ENCODE measurements at regions not wholly inside any gene's neighbourhood (a gene's known extent, or its start where the extent isn't known, plus 50 kb on each side); places are given as distances from the start of the nearest gene placed in this dataset.

DNA sequence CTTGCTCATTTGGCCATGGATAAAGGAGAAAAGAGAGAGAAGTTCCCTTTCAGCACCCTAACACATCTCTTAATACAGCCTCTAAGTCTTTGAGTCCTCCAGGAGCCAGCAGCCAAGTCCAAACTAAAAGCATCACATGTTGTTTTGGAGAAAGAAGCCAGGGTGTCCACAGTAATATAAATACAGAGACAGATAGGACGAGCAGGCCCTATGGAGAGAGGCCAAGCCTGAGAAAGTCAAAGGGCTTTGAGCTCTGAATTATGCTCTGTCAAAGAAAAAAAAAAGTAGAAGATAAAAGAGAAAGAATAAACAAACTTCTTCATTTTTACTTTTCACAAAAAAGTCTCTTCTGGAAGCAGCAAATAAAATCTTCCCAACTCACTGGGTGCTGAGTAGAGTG, 92.4 kb upstream of the THBS1 start:
- Histone ChIP-seq H3K4me2 (ENCODE audit: low read depth, low read length) (no peak overlapping the region), H2AFZ (ENCODE audit: low read length) (no peak overlapping the region), H3K27me3 (replicated peaks; ENCODE audit: insufficient read depth, low read length) (no peaks in the 10 kb centered on the region), H3F3A (ENCODE audit: insufficient read depth, low read length) (no peaks in the 10 kb centered on the region), H3K4me3 (ENCODE audit: low read length) (no peak overlapping the region), H3K4me1 (ENCODE audit: low read length) (no peaks in the 10 kb centered on the region), H3K9ac (ENCODE audit: low read length) (no peak overlapping the region), H3K36me3 (replicated peaks; ENCODE audit: insufficient read depth, low read length) (no peaks in the 10 kb centered on the region), H4K20me1 (ENCODE audit: insufficient read depth, low read length) (no peaks in the 10 kb centered on the region), H3K79me2 (ENCODE audit: low read length) (no peaks in the 10 kb centered on the region), H3K9me3 (replicated peaks; ENCODE audit: insufficient read depth, low read length) (no peaks in the 10 kb centered on the region), H3K27ac (ENCODE audit: low read length) (no peak overlapping the region), H3K9me2 (replicated peaks; ENCODE audit: insufficient read depth, low read length) (no peaks in the 10 kb centered on the region)
- no peak for DNase-seq
- TF ChIP-seq EZH2 (optimal IDR thresholded peaks at IDR 0.05; ENCODE audit: low read depth, low read length) (no peak), EZH2phosphoT487 (IDR thresholded peaks at IDR 0.05; ENCODE audit: low read length) (no peak)
- TF ChIP-seq, protein P1, sequence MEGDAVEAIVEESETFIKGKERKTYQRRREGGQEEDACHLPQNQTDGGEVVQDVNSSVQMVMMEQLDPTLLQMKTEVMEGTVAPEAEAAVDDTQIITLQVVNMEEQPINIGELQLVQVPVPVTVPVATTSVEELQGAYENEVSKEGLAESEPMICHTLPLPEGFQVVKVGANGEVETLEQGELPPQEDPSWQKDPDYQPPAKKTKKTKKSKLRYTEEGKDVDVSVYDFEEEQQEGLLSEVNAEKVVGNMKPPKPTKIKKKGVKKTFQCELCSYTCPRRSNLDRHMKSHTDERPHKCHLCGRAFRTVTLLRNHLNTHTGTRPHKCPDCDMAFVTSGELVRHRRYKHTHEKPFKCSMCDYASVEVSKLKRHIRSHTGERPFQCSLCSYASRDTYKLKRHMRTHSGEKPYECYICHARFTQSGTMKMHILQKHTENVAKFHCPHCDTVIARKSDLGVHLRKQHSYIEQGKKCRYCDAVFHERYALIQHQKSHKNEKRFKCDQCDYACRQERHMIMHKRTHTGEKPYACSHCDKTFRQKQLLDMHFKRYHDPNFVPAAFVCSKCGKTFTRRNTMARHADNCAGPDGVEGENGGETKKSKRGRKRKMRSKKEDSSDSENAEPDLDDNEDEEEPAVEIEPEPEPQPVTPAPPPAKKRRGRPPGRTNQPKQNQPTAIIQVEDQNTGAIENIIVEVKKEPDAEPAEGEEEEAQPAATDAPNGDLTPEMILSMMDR (IDR thresholded peaks at IDR 0.05; ENCODE audit: low read length), result no peak

DNA sequence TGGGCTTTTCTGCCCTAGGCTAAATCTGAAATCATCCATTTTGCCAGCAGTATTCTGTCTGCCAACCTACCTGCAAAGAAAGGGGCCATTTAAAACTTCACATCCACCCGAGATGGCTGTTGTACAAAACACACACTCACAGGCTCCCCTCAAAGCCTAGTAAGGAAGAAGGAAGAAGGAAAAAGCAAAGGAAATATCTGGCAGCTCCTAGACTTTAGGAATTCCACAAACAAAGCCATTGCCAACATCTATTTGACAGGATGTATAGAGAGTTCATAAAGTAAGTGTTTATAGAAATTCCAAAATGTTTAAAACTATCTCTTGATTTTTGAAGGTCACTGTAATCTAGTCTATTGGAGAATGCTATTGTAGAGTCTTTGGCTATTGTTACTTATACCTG, 91.9 kb upstream of the THBS1 start:
- no peaks in the 10 kb centered on the region for H3K27me3 ChIP-seq (replicated peaks; ENCODE audit: insufficient read depth, low read length)
- no peaks in the 10 kb centered on the region for H3K79me2 ChIP-seq (ENCODE audit: low read length)
- no peak overlapping the region for H3K4me3 ChIP-seq (ENCODE audit: low read length)
- no peak overlapping the region for H3K27ac ChIP-seq (ENCODE audit: low read length)
- no peak overlapping the region for H3K9ac ChIP-seq (ENCODE audit: low read length)
- no peak overlapping the region for H2AFZ ChIP-seq (ENCODE audit: low read length)
- H3K4me2 ChIP-seq (ENCODE audit: low read depth, low read length), result no peak overlapping the region
- no peak for DNase-seq
- H3K9me2 ChIP-seq (replicated peaks; ENCODE audit: insufficient read depth, low read length), result no peaks in the 10 kb centered on the region
- H3K9me3 ChIP-seq (replicated peaks; ENCODE audit: insufficient read depth, low read length), result no peaks in the 10 kb centered on the region
- no peaks in the 10 kb centered on the region for H3K36me3 ChIP-seq (replicated peaks; ENCODE audit: insufficient read depth, low read length)
- no peaks in the 10 kb centered on the region for H4K20me1 ChIP-seq (ENCODE audit: insufficient read depth, low read length)
- no peaks in the 10 kb centered on the region for H3F3A ChIP-seq (ENCODE audit: insufficient read depth, low read length)
- H3K4me1 ChIP-seq (ENCODE audit: low read length), result no peaks in the 10 kb centered on the region
- TF ChIP-seq EZH2phosphoT487 (IDR thresholded peaks at IDR 0.05; ENCODE audit: low read length), result no peak
- TF ChIP-seq, protein P1 (IDR thresholded peaks at IDR 0.05; ENCODE audit: low read length), result no peak
- TF ChIP-seq EZH2 (optimal IDR thresholded peaks at IDR 0.05; ENCODE audit: low read depth, low read length), result no peak

DNA sequence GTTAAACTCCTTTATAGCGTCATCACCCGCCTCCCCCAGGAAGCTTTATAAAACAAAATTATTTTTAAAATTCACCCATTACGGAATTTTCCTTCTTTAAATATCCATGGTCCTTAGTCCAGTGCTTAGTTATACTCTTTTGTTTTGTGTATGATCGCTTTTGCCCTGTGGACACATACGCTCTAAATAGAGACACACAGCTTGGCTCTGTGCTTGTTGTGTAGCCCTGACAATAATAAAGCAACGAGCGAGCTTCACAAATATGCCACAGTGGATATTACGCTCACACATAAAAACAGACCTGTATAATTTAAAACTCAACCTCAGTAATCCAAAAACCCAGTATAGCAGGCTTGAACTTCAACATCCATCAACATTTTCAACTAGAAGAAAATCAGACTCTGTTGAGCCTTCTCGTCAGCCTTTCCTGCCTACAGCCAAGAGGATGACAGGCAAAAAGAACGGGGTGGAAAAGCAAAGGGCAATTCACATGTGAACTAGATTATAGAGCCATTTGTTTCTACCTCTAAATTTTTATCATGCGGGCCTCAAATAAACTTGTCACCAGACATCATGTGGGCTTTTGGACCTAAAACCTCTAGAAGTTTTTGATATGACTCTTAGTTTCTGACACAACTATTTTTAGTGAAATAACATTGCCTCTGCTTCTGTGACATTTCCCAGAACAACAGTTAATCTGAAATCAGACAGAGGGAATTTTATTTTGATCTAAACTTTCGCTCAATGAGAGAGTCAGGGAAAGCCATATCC, 89.6 kb upstream of the THBS1 start:
- Histone ChIP-seq H3K4me1 (ENCODE audit: low read length) (no peaks in the 10 kb centered on the region), H3K4me3 (ENCODE audit: low read length) (no peak overlapping the region)

More for the DNA sequence above, 89.6 kb upstream of the THBS1 start:
- no peaks in the 10 kb centered on the region for H3F3A ChIP-seq (ENCODE audit: insufficient read depth, low read length)
- H2AFZ ChIP-seq (ENCODE audit: low read length), result no peak overlapping the region
- no peaks in the 10 kb centered on the region for H4K20me1 ChIP-seq (ENCODE audit: insufficient read depth, low read length)
- H3K9ac ChIP-seq (ENCODE audit: low read length), result no peak overlapping the region
- H3K9me2 ChIP-seq (replicated peaks; ENCODE audit: insufficient read depth, low read length), result no peaks in the 10 kb centered on the region
- H3K9me3 ChIP-seq (replicated peaks; ENCODE audit: insufficient read depth, low read length), result no peaks in the 10 kb centered on the region
- H3K4me2 ChIP-seq (ENCODE audit: low read depth, low read length), result no peak overlapping the region
- no peak for DNase-seq
- H3K27me3 ChIP-seq (replicated peaks; ENCODE audit: insufficient read depth, low read length), result no peaks in the 10 kb centered on the region
- TF ChIP-seq, protein P1 (IDR thresholded peaks at IDR 0.05; ENCODE audit: low read length), result no peak
- TF ChIP-seq EZH2phosphoT487 (IDR thresholded peaks at IDR 0.05; ENCODE audit: low read length), result no peak
- no peak for TF ChIP-seq EZH2 (optimal IDR thresholded peaks at IDR 0.05; ENCODE audit: low read depth, low read length)
- H3K36me3 ChIP-seq (replicated peaks; ENCODE audit: insufficient read depth, low read length), result no peaks in the 10 kb centered on the region
- H3K79me2 ChIP-seq (ENCODE audit: low read length), result no peaks in the 10 kb centered on the region
- no peak overlapping the region for H3K27ac ChIP-seq (ENCODE audit: low read length)

Data from MM.1S (cell line).